Erythroblast (primary cell): ENCODE measurements at regions not wholly inside any gene's neighbourhood (a gene's known extent, or its start where the extent isn't known, plus 50 kb on each side); places are given as distances from the start of the nearest gene placed in this dataset.
"Not testable (repeated sequence)": the region's sequence is repeated elsewhere in the genome, so short reads cannot be mapped to it uniquely, and the experiment has no call there.

Experiments used
- DNase-seq, 2 experiments: peaks; one replicate each; lab custom pipeline; 2025; lab: John Stamatoyannopoulos, UW
- GATA1 ChIP-seq: IDR thresholded peaks from 2 replicates; pipeline ENCODE4 v1.6.1; 2011; ENCODE audit warnings: low read depth, mild to moderate bottlenecking, control low read depth, low read length, moderate library complexity
- POLR2A ChIP-seq: IDR thresholded peaks from 2 replicates; pipeline ENCODE4 v1.6.1; 2011; ENCODE audit warnings: mild to moderate bottlenecking, low read length

DNA sequence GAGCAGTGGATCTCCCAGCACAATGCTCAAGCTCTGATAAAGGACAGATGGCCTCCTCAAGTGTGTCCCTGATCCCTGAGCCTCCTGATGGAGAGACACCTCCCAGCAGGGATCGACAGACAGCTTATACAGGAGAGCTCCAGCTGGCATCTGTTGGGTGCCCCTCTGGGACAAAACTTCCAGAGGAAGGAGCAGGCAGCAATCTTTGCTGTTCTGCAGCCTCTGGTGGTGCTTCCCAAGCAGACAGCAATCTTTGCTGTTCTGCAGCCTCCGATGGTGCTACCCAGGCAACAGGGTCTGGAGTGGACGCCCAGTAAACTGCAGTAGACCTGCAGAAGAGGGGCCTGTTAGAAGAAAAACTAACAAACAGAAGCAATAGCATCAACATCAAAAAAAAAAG lies 349.3 kb upstream of the SPRY2 start:
- DNase-seq = no peak
- TF ChIP-seq GATA1 (no peak), POLR2A (no peak)

DNA sequence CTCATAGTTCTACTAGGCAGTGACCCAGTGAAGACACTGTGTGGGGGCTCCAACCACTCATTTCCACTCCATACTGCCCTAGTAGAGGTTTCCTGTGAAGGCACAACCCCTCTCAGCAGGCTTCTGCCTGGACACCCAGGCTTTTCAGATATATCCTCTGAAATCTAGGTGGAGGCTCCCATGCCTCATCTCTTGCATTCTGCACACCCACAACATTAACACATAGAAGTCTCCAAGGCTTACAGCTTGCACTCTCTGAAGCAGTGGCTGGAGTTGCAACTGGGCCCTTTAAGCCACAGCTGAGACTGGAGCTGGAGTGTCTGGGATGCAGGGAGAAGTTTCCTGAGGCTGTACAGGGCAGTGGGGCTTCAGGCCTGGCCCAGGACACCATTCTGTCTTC lies 347.7 kb upstream of the SPRY2 start:
- TF ChIP-seq POLR2A (no peak), GATA1 (no peak)
- no peak for DNase-seq

DNA sequence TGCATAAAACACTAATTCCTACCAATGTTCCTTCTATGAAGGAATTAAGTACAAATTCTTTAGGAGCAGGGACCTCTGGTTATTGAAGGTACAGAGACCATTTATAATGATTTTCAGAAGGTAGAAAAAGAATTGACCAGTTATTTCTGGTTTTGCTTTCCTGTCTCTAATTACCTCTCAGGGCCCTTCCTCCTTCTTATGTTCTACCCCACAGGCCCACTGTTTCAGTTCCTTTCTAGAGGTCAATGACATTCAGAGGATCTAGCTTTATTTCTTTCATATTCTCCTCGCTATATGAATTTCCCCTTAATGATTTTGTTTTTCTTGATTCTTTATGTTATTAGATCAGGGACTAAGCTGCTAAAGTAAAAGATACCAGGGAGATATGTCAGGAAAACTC lies 345.0 kb upstream of the SPRY2 start:
- DNase-seq = no peak
- TF ChIP-seq GATA1 (no peak), POLR2A (no peak)

DNA sequence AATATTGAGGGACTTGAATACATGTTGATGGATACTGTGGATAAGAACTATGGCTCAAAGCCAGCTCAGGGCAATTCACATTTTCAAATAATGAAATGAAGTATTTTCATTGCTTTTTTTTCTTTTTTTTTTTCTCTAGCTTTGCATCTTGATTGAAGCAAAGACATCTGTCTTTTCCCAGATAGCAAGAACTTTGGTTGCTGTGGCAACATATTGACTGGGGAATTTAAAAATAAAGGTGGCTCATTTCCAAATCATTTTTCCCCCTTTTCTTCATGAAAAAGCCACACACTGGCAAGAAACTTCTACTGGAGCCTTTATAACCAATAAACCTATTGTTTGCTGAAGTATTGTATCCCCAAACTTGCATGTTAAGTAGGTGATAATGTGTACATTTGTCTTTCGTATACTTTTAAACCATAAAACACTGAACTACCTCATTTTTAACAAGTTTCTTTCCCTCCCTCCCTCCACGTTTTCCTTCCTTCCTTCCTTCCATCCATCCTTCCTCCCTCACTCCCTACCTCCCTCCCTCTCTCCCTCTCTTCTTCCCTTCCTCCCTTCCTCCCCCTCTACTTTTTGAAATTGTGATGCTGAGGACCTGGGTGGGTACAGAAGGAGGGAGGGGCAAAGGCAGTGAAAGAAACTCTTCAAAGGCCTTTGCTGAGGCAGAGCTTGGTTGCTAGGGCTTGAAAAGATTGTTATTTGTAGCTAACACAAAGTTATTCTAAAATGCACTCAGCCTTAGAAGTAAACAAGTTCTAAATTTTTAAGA lies 343.5 kb upstream of the SPRY2 start:
- no peak for TF ChIP-seq GATA1
- TF ChIP-seq POLR2A = no peak
- no peak for DNase-seq

DNA sequence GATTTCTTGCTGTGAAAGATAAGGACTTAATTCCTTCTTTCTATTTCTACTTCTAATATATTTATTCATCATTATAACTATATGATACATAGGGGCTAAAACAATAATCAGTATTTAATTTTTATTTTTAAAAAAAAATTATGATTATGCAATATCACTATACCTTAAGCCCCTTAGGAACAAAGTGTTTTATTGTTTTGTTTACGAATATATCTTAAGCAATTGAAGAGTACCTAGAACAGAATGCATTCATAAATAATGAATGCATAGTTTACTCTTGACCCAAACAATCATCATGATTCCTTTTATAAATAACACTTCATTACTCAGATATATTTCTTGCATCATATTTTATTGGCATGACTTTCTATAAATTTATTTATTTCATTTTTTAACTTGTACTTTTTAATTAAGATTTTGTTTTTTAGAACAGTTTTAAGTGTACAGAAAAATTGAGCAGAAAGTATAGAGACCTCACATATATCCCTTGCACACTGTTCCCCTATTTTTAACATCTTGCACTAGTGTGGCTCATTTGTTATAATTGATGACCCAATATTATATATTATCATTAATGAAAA lies 339.9 kb upstream of the SPRY2 start:
- TF ChIP-seq GATA1 (no peak), POLR2A (no peak)
- DNase-seq = no peak

DNA sequence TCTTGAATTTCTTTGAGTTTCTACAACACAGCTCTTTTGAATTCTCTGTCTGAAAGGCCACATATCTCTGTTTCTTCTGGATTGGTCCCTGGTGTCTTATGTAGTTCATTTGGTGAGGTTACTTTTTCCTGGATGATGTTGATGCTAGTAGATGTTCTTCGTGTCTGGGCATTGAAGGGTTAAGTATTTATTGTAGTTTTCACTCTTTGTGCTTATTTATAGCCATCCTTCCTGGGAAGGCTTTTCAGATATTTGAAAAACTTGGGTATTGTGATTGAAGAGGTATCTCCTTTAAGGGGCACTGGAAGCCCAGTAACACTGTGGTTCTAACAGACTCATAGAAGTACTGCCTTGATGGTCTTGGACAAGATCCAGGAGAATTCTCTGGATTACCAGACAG lies 338.5 kb upstream of the SPRY2 start:
- DNase-seq = no peak
- TF ChIP-seq GATA1 (no peak), POLR2A (no peak)

DNA sequence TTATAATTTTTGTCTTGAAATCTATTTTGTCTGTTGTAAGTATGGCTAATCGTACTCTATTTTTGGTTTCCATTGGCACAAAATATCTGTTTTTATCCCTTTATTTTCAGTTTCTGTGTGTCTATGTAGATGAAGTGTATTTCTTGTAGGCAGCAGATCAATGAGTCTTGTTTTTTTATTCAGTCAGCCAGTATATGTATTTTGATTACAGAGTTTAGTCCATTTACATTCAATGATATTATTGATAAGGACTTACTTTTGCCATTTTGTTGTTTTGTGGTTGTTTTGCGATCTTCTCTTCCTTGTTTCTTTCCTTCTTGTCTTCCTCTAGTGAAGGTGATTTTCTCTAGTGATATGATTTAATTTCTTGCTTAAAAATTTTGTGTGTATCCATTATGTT lies 336.3 kb upstream of the SPRY2 start:
- no peak for TF ChIP-seq POLR2A
- no peak for TF ChIP-seq GATA1
- DNase-seq = no peak

DNA sequence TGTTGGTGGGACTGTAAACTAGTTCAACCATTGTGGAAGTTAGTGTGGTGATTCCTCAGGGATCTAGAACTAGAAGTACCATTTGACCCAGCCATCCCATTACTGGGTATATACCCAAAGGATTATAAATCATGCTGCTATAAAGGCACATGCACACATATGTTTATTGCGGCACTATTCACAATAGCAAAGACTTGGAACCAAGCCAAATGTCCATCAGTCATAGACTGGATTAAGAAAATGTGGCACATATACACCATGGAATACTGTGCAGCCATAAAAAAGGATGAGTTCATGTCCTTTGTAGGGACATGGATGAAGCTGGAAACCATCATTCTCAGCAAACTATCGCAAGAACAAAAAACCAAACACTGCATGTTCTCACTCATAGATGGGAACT lies 334.5 kb upstream of the SPRY2 start:
- not testable (repeated sequence) for DNase-seq

DNA sequence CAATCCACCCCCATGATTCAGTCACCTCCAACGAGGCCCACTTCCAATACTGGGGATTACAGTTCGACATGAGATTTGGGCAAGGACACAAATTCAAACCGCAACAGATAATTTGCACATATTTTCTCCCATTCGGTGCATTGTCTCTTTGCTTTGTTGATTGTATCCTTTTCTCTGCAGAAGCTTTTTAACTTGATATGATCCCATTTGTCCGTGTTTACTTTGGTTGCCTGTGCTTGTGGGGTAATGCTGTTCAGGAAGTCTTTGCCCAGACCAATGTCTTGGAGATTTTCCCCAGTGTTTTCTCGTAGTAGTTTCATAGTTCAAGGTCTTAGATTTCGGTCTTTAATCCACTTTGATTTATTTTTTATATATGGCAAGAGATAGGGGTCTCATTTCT lies 330.8 kb upstream of the SPRY2 start:
- TF ChIP-seq GATA1 (no peak), POLR2A (no peak)
- DNase-seq = no peak

DNA sequence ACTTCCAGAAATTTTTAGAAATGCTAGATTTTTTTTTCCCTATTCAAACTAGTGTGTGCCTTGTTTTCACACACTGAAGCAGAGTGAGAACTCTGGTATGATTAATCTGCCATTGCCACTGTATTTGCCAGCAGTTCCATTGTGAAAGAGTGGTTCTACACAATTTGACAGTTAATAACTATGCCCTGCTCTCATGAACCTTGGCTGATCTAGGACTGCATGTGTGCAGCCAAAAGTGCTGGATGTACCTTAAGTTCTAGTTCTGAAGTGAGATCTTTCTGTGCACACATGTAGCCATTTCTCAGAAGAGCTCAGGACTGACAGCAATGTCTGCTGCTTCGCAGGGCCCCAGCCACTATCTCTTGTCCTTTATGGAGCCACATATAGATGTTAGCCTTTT lies 328.2 kb upstream of the SPRY2 start:
- TF ChIP-seq POLR2A (no peak), GATA1 (no peak)

DNA sequence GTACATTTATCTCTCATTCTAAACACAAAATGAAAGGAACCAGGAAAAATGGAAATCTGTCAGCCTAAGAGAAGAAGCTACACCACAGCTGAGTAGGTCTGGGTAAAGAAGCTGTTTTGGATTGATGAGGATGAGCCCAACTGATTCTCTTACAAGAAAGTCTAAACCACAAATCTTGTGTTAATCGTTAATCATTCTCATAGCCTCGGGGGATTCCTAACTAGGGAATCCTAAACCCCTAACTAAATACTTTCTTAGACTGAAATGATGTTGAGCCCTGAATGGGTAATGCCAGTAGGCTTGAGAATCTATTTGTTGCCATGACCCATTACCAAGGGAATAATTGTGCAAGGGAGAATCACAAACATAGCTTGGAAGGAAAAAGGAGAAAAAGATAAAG lies 327.5 kb upstream of the SPRY2 start:
- DNase-seq = no peak
- no peak for TF ChIP-seq GATA1
- TF ChIP-seq POLR2A = no peak

More for the DNA sequence above, 328.2 kb upstream of the SPRY2 start:
- DNase-seq = no peak

DNA sequence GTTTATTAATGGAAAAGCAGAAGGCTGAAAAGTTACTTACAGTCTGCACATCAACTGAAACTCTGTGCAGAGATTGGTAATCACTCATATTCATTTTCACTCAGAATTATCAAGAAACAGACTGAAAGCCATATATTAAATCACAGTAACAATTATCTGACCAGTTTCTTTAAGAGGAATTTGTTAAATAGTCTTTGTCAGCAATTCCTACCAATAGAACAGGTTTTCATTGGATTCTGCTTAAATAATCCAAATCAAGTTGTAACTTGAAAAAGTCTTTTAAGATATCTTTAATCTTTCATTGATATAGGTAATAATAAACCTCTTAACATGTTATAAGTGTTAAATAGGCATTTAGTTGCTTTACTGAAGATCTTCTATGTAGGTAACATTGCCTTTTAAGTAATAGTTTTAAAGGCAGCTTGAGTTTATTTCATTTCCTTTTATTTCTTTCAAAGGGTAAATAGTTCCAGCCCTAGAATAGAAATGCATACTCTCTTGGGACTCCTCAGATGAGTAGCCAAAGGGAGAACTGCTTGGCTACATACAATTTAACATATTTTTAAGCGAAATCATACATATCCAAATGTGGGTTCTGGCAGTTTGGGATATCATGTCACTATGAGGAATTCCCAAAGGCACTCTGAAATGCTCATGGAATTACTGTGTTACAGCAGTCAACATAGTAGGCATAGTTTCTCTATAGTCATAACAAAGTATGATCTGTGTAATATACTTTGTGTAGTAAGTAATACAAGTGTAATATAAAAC lies 326.0 kb upstream of the SPRY2 start:
- no peak for DNase-seq
- TF ChIP-seq POLR2A (no peak), GATA1 (no peak)

DNA sequence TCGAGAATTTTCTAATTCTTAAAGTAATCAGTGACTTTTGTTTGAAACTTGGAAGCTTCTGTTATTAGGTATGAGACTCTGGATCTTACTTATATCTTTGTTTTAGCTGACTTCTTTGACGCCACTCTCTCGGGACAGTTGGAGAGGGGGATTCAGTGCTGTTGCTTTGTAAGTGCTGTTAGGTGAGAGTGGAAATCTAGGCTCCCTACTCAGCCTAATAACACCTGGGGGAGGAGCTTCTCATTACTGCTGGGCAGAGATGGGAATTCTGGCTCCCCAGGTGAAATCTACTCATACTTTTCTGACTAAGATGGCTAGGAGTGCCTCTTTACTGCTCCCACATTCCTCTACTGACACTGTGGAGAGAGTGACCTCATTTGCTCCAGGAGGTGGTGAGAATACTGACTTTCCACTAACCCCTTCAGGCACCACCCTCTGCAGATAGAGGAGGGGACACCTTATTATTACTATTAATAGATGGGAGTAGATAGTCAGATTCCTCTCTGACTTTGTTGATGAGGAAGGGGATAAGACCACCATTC lies 324.9 kb upstream of the SPRY2 start:
- no peak for TF ChIP-seq POLR2A
- no peak for TF ChIP-seq GATA1
- no peak for DNase-seq

DNA sequence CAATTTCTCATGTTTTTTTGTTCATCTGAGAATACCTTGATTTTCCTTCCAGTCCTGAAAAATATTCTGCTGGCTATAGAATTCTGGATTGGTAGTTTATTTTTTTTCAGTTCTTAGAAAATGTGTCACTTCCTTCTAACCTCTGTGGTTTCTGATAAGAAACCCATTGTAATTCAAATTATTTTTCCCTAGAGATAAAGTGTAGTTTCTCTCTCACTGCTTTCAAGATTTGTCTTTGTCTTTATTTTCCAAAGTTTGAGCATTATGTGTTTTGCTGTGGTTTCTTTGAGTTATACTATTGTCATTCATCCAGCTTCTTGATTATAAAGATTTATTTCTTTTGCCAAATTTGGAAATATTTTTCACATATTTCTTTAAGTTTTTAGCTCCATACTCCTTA lies 324.0 kb upstream of the SPRY2 start:
- no peak for DNase-seq
- no peak for TF ChIP-seq POLR2A
- TF ChIP-seq GATA1 = no peak
